Muscle of leg (tissue), 3 donors: ENCODE measurements at regions not wholly inside any gene's neighbourhood (a gene's known extent, or its start where the extent isn't known, plus 50 kb on each side); places are given as distances from the start of the nearest gene placed in this dataset.
"Not testable (repeated sequence)": the region's sequence is repeated elsewhere in the genome, so short reads cannot be mapped to it uniquely, and the experiment has no call there.

Experiments used
- DNase-seq: peaks from one replicate; pipeline ENCODE4 v3.0.0; 2013
- H3K27ac ChIP-seq: one replicate; pipeline ENCODE4 v1.5.1; 2013; ENCODE audit warnings: mild to moderate bottlenecking, low read length, control low read depth
- H3K27me3 ChIP-seq: one replicate; pipeline ENCODE4 v1.6.1; 2013; ENCODE audit warnings: low read length; ENCODE audit not compliant: control insufficient read depth, insufficient read depth
- H3K36me3 ChIP-seq: one replicate; pipeline ENCODE4 v1.6.1; 2013; ENCODE audit warnings: low read length; ENCODE audit not compliant: control insufficient read depth, insufficient read depth
- H3K4me1 ChIP-seq: one replicate; pipeline ENCODE4 v1.6.1; 2013; ENCODE audit warnings: low read length; ENCODE audit not compliant: control insufficient read depth, insufficient read depth
- H3K4me3 ChIP-seq: one replicate; pipeline ENCODE4 v1.5.1; 2013; ENCODE audit warnings: low read length, control low read depth
- H3K9me3 ChIP-seq: replicated peaks from 2 replicates; pipeline ENCODE4 v1.6.1; 2013; ENCODE audit warnings: low read depth, low read length; ENCODE audit not compliant: control insufficient read depth
- WGBS: methylation state at CpG from one replicate; pipeline ENCODE4 v1.1.5; 2013; ENCODE audit warnings: missing lambda C conversion rate; ENCODE audit not compliant: insufficient coverage; 5-methylcytosine and 5-hydroxymethylcytosine counted together

GRCh38 chr3:107921038-107921437 is 169.8 kb downstream of the CD47 start:
- Histone ChIP-seq H3K4me1 (no peaks in the 10 kb centered on the region), H3K9me3 (no peaks in the 10 kb centered on the region), H3K36me3 (no peaks in the 10 kb centered on the region), H3K27ac (no peak overlapping the region), H3K27me3 (no peaks in the 10 kb centered on the region), H3K4me3 (no peak overlapping the region)
- DNase-seq, result no peak
- 100% methylated on average over 1 of the region's 1 CpG for WGBS

GRCh38 chr3:107920538-107920937 is 170.3 kb downstream of the CD47 start:
- no peak overlapping the region for H3K27ac ChIP-seq
- no peaks in the 10 kb centered on the region for H3K9me3 ChIP-seq
- no peaks in the 10 kb centered on the region for H3K27me3 ChIP-seq
- no peaks in the 10 kb centered on the region for H3K4me1 ChIP-seq
- DNase-seq, result no peak
- no CpG with 5 or more reads among the region's 2 CpGs for WGBS
- H3K4me3 ChIP-seq, result no peak overlapping the region
- H3K36me3 ChIP-seq, result no peaks in the 10 kb centered on the region

- DNase-seq, result no peak
- Histone ChIP-seq H3K4me1 (no peaks in the 10 kb centered on the region), H3K27ac (no peak overlapping the region), H3K27me3 (no peaks in the 10 kb centered on the region), H3K9me3 (no peaks in the 10 kb centered on the region), H3K36me3 (no peaks in the 10 kb centered on the region), H3K4me3 (no peak overlapping the region)
- WGBS, result 69% methylated on average over 3 of the region's 3 CpGs
Observed at GRCh38 chr3:107919239-107919638, 171.6 kb downstream of the CD47 start.

- Histone ChIP-seq H3K4me1 (no peaks in the 10 kb centered on the region), H3K9me3 (no peaks in the 10 kb centered on the region), H3K4me3 (no peak overlapping the region), H3K27ac (no peak overlapping the region), H3K27me3 (no peaks in the 10 kb centered on the region), H3K36me3 (no peaks in the 10 kb centered on the region)
- no peak for DNase-seq
- WGBS, result 80% methylated on average over 1 of the region's 6 CpGs
Observed at GRCh38 chr3:107916171-107916570, 174.7 kb downstream of the CD47 start.

GRCh38 chr3:107915706-107916105 is 175.1 kb downstream of the CD47 start:
- Histone ChIP-seq H3K36me3 (no peaks in the 10 kb centered on the region), H3K27me3 (no peaks in the 10 kb centered on the region), H3K4me1 (no peaks in the 10 kb centered on the region), H3K4me3 (no peak overlapping the region), H3K9me3 (no peaks in the 10 kb centered on the region), H3K27ac (no peak overlapping the region)
- WGBS, result no CpG with 5 or more reads among the region's 1 CpG
- no peak for DNase-seq

- Histone ChIP-seq H3K27ac (no peak overlapping the region), H3K36me3 (no peaks in the 10 kb centered on the region), H3K4me1 (no peaks in the 10 kb centered on the region), H3K27me3 (no peaks in the 10 kb centered on the region), H3K4me3 (no peak overlapping the region), H3K9me3 (no peaks in the 10 kb centered on the region)
- no peak for DNase-seq
Observed at GRCh38 chr3:107913701-107914100, 177.1 kb downstream of the CD47 start.

GRCh38 chr3:107911337-107912000 is 179.4 kb downstream of the CD47 start:
- DNase-seq, result no peak
- WGBS, result no CpG with 5 or more reads among the region's 3 CpGs
- Histone ChIP-seq H3K4me3 (no peak overlapping the region), H3K27me3 (no peaks in the 10 kb centered on the region), H3K4me1 (no peaks in the 10 kb centered on the region), H3K27ac (no peak overlapping the region), H3K36me3 (no peaks in the 10 kb centered on the region), H3K9me3 (no peaks in the 10 kb centered on the region)

- no CpG with 5 or more reads among the region's 4 CpGs for WGBS
Observed at GRCh38 chr3:107910713-107911259, 180.0 kb downstream of the CD47 start.

GRCh38 chr3:107909583-107909982 is 181.2 kb downstream of the CD47 start:
- 100% methylated on average over 2 of the region's 3 CpGs for WGBS
- H3K27me3 ChIP-seq, H3K4me3 ChIP-seq, H3K27ac ChIP-seq, H3K9me3 ChIP-seq, H3K36me3 ChIP-seq, H3K4me1 ChIP-seq, DNase-seq: not testable (repeated sequence)

More at GRCh38 chr3:107910713-107911259, 180.0 kb downstream of the CD47 start:
- Histone ChIP-seq H3K4me1 (no peaks in the 10 kb centered on the region), H3K9me3 (no peaks in the 10 kb centered on the region), H3K27me3 (no peaks in the 10 kb centered on the region), H3K27ac (no peak overlapping the region), H3K4me3 (no peak overlapping the region), H3K36me3 (no peaks in the 10 kb centered on the region)
- no peak for DNase-seq

- Histone ChIP-seq H3K4me1 (no peaks in the 10 kb centered on the region), H3K36me3 (no peaks in the 10 kb centered on the region), H3K27ac (no peak overlapping the region), H3K27me3 (no peaks in the 10 kb centered on the region), H3K4me3 (no peak overlapping the region), H3K9me3 (no peaks in the 10 kb centered on the region)
- DNase-seq, result no peak
Observed at GRCh38 chr3:107907996-107908395, 182.8 kb downstream of the CD47 start.

- Histone ChIP-seq H3K27me3 (no peaks in the 10 kb centered on the region), H3K4me3 (no peak overlapping the region)
- no peak for DNase-seq
Observed at GRCh38 chr3:107904536-107905066, 186.2 kb downstream of the CD47 start.

More at GRCh38 chr3:107904536-107905066, 186.2 kb downstream of the CD47 start:
- WGBS, result no CpG with 5 or more reads among the region's 6 CpGs
- Histone ChIP-seq H3K9me3 (no peaks in the 10 kb centered on the region), H3K36me3 (no peaks in the 10 kb centered on the region), H3K27ac (no peak overlapping the region), H3K4me1 (no peaks in the 10 kb centered on the region)
